HG03565 (cell line): ENCODE measurements at regions not wholly inside any gene's neighbourhood (a gene's known extent, or its start where the extent isn't known, plus 50 kb on each side); places are given as distances from the start of the nearest gene placed in this dataset.

Experiments used
- ATAC-seq: cut with Tn5 transposase; IDR thresholded peaks from one replicate; pipeline ENCODE4 v1.9.1; 2021; ENCODE audit warnings: mild to moderate bottlenecking, moderate library complexity; ENCODE audit not compliant: unreplicated experiment

- no peak for ATAC-seq
Measured at GRCh38 chr10:128543151-128543550, 416.9 kb upstream of the MKI67 start.

- no peak for ATAC-seq
Measured at GRCh38 chr10:128545216-128545615, 419.0 kb upstream of the MKI67 start.

GRCh38 chr10:128546651-128547165 is 420.5 kb upstream of the MKI67 start:
- no peak for ATAC-seq

- no peak for ATAC-seq
Measured at GRCh38 chr10:128549101-128549608, 422.9 kb upstream of the MKI67 start.

GRCh38 chr10:128550045-128550444 is 423.8 kb upstream of the MKI67 start:
- no peak for ATAC-seq

GRCh38 chr10:128551475-128551874 is 425.3 kb upstream of the MKI67 start:
- ATAC-seq, result no peak

GRCh38 chr10:128553755-128554154 is 427.5 kb upstream of the MKI67 start:
- ATAC-seq, result no peak

GRCh38 chr10:128556182-128557110 is 430.2 kb upstream of the MKI67 start:
- no peak for ATAC-seq

GRCh38 chr10:128557149-128557710 is 431.0 kb upstream of the MKI67 start:
- no peak for ATAC-seq

- ATAC-seq, result no peak
Measured at GRCh38 chr10:128560406-128560805, 434.2 kb upstream of the MKI67 start.

GRCh38 chr10:128560993-128561392 is 434.8 kb upstream of the MKI67 start:
- no peak for ATAC-seq

GRCh38 chr10:128563387-128563786 is 437.2 kb upstream of the MKI67 start:
- no peak for ATAC-seq

- ATAC-seq, result no peak
Measured at GRCh38 chr10:128563904-128564303, 437.7 kb upstream of the MKI67 start.

GRCh38 chr10:128566361-128566968 is 440.2 kb upstream of the MKI67 start:
- ATAC-seq, result no peak

- ATAC-seq, result no peak
Measured at GRCh38 chr10:128567551-128567950, 441.3 kb upstream of the MKI67 start.

GRCh38 chr10:128568041-128568440 is 441.8 kb upstream of the MKI67 start:
- no peak for ATAC-seq

- ATAC-seq, result no peak
Measured at GRCh38 chr10:128568491-128568890, 442.3 kb upstream of the MKI67 start.

- no peak for ATAC-seq
Measured at GRCh38 chr10:128568990-128569945, 443.0 kb upstream of the MKI67 start.

GRCh38 chr10:128570319-128570995 is 444.2 kb upstream of the MKI67 start:
- no peak for ATAC-seq

GRCh38 chr10:128571071-128571470 is 444.8 kb upstream of the MKI67 start:
- ATAC-seq, result no peak
